ENCODE measurements at regions not wholly inside any gene's neighbourhood (a gene's known extent, or its start where the extent isn't known, plus 50 kb on each side); places are given as distances from the start of the nearest gene placed in this dataset.
A peak's percentile ranks its signal among the peaks of the same experiment; 100 is the strongest.

GRCh38 chr1:201749059-201749690, 79.8 kb upstream of the IPO9 start:
- Histone ChIP-seq H3K4me3 (replicated peaks in 1 of 3) (no peak overlapping the region), H3K27me3 (no peaks in the 10 kb centered on the region), H3K36me3 (no peaks in the 10 kb centered on the region), H3K4me1 (peaks cover 16 to 57% of the 10 kb centered on the region in 2 donors), H3K27ac (no peak overlapping the region), H3K9me3 (no peaks in the 10 kb centered on the region)
- intact Hi-C loops (cut with DNase I), result no loop called here
- TF ChIP-seq CTCF (IDR thresholded peaks at IDR 0.05) (no peak), POLR2A (IDR thresholded peaks at IDR 0.05) (no peak)
- WGBS, 2 donors, result 89 to 98% methylated on average over 6 of the region's 6 CpGs
- no peak for DNase-seq

- Histone ChIP-seq H3K9me3 (no peaks in the 10 kb centered on the region), H3K27ac (peak overlapping the region in 1 of 3 donors; percentile 82), H3K36me3 (no peaks in the 10 kb centered on the region), H3K4me1 (peaks cover 26 to 65% of the 10 kb centered on the region in 2 donors), H3K27me3 (no peaks in the 10 kb centered on the region), H3K4me3 (replicated peaks in 1 of 3) (no peak overlapping the region)
- no peak for DNase-seq
- TF ChIP-seq POLR2A (IDR thresholded peaks at IDR 0.05) (no peak), CTCF (IDR thresholded peaks at IDR 0.05) (no peak)
- 53 to 56% methylated on average over 3 of the region's 3 CpGs for WGBS, 2 donors
- intact Hi-C loops (cut with DNase I), result no loop called here
Measured at GRCh38 chr1:201750120-201750519, 78.8 kb upstream of the IPO9 start.

GRCh38 chr1:201750934-201751333, 78.0 kb upstream of the IPO9 start:
- TF ChIP-seq POLR2A (IDR thresholded peaks at IDR 0.05), result no peak
- TF ChIP-seq CTCF (IDR thresholded peaks at IDR 0.05), result no peak
- WGBS, 2 donors, result 66 to 76% methylated on average over 1 of the region's 1 CpG
- Histone ChIP-seq H3K36me3 (no peaks in the 10 kb centered on the region), H3K9me3 (no peaks in the 10 kb centered on the region), H3K4me3 (replicated peaks in 1 of 3) (no peak overlapping the region), H3K27me3 (no peaks in the 10 kb centered on the region), H3K27ac (peak overlapping the region in 2 of 3 donors; percentile 9 to 82), H3K4me1 (peaks cover 32 to 73% of the 10 kb centered on the region in 2 donors)
- intact Hi-C loops (cut with DNase I), result no loop called here
- DNase-seq, result no peak

GRCh38 chr1:201751872-201752271, 77.1 kb upstream of the IPO9 start:
- Histone ChIP-seq H3K4me3 (replicated peaks in 1 of 3) (no peak overlapping the region), H3K36me3 (no peaks in the 10 kb centered on the region), H3K27me3 (no peaks in the 10 kb centered on the region), H3K27ac (peak overlapping the region in 2 of 3 donors; percentile 9 to 82), H3K9me3 (no peaks in the 10 kb centered on the region), H3K4me1 (peaks cover 34 to 80% of the 10 kb centered on the region in 2 donors)
- intact Hi-C loops (cut with DNase I), result no loop called here
- TF ChIP-seq CTCF (IDR thresholded peaks at IDR 0.05), result no peak
- no peak for TF ChIP-seq POLR2A (IDR thresholded peaks at IDR 0.05)
- WGBS, 2 donors, result 56 to 58% methylated on average over 4 of the region's 4 CpGs
- no peak for DNase-seq

GRCh38 chr1:201752333-201752732, 76.6 kb upstream of the IPO9 start:
- peak overlapping the region in 1 of 3 donors; percentile 82 for H3K27ac ChIP-seq
- 85 to 87% methylated on average over 2 of the region's 2 CpGs for WGBS, 2 donors
- intact Hi-C loops (cut with DNase I), result no loop called here
- no peak for TF ChIP-seq POLR2A (IDR thresholded peaks at IDR 0.05)
- no peak for TF ChIP-seq CTCF (IDR thresholded peaks at IDR 0.05)
- peaks cover 34 to 80% of the 10 kb centered on the region in 2 donors for H3K4me1 ChIP-seq
- H3K9me3 ChIP-seq, result no peaks in the 10 kb centered on the region
- no peak overlapping the region for H3K4me3 ChIP-seq (replicated peaks in 1 of 3)
- H3K27me3 ChIP-seq, result no peaks in the 10 kb centered on the region
- DNase-seq, result no peak
- no peaks in the 10 kb centered on the region for H3K36me3 ChIP-seq

All from thyroid gland (tissue), 4 donors.